HepG2 (cell line): ENCODE measurements at regions not wholly inside any gene's neighbourhood (a gene's known extent, or its start where the extent isn't known, plus 50 kb on each side); places are given as distances from the start of the nearest gene placed in this dataset.

Experiments used
- ATAC-seq: fragments of 200-7000 bp; cut with Tn5 transposase; 3 replicates; pipeline ENCODE4 v1.9.1; 2020; ENCODE audit warnings: mild to moderate bottlenecking, moderate library complexity
- BruUV-seq: library from RNA; stranded (reverse); fragments of 400-500 nt; replicated peaks from 2 replicates; lab custom pipeline; 2021; lab: Mats Ljungman, UMichigan
- CTCF ChIA-PET: fragments of 300-600 bp; formaldehyde crosslinking; extraction: SDS; loops from one replicate; lab custom pipeline; 2021; ENCODE audit warnings: low total read pairs, inconsistent platforms, low intra/inter-chr PET ratio; lab: Yijun Ruan, JAX
- POLR2A ChIA-PET: fragments of 350-600 bp; sonication (Branson Sonifier 250); formaldehyde crosslinking; loops from one replicate; lab custom pipeline; 2020; ENCODE audit warnings: antibody characterized with exemption, inconsistent platforms; lab: Yijun Ruan, JAX
- DNase-seq: peaks from one replicate; pipeline ENCODE4 v3.0.0-alpha.2; 2015; ENCODE audit warnings: low spot score
- FAIRE-seq: peaks from 3 replicates; lab custom pipeline; 2011; peaks lifted over from hg19 to GRCh38; lab: Jason Lieb, UNC
- H2AFZ ChIP-seq: one replicate; pipeline ENCODE4 v1.6.1; 2011; ENCODE audit warnings: low read length, inconsistent platforms
- H3K27ac ChIP-seq: fragments of 300-600 bp; 3 replicates; pipeline ENCODE4 v1.8.0; 2011; ENCODE audit warnings: mixed run types, mild to moderate bottlenecking, mixed read lengths, low read length, inconsistent platforms; ENCODE audit not compliant: insufficient read depth; ENCODE audit errors: extremely low read length
- H3K27me3 ChIP-seq, 2 experiments: fragments of 200-600 bp in 1 of 2; 2 replicates in 1 of 2; 3 replicates in 1 of 2; pipeline versions ENCODE4 v1.6.0 to v1.8.0; 2011; ENCODE audit warnings: low read length in 2 of 2, mild to moderate bottlenecking in 2 of 2, moderate library complexity in 2 of 2, inconsistent platforms in 1 of 2; ENCODE audit not compliant: insufficient read depth in 2 of 2, control insufficient read depth in 1 of 2
- H3K36me3 ChIP-seq, 2 experiments: fragments of 200-600 bp in 1 of 2; replicated peaks in 1 of 2; 2 replicates in 1 of 2; 3 replicates in 1 of 2; pipeline versions ENCODE4 v1.5.1 to v1.8.0; 2011; ENCODE audit warnings: low read length in 2 of 2, inconsistent platforms in 1 of 2; ENCODE audit not compliant: insufficient read depth in 2 of 2, control insufficient read depth in 1 of 2
- H3K4me1 ChIP-seq: 2 replicates; pipeline ENCODE4 v1.5.1; 2012; ENCODE audit warnings: low read length, inconsistent platforms; ENCODE audit not compliant: insufficient read depth
- H3K4me2 ChIP-seq: 2 replicates; pipeline ENCODE4 v1.6.0; 2011; ENCODE audit warnings: low read depth, low read length, inconsistent platforms
- H3K4me3 ChIP-seq, 3 experiments: fragments of 200-600 bp in 1 of 3; sonication (generic), shearing (Covaris generic) in 1 of 3; replicated peaks in 1 of 3; 2 replicates each; pipeline ENCODE4 v1.5.1; 2011 to 2016; ENCODE audit warnings: low read length in 3 of 3, inconsistent platforms in 2 of 3, low read depth in 2 of 3, mild to moderate bottlenecking in 2 of 3, control low read depth in 1 of 3, mixed read lengths in 1 of 3; ENCODE audit not compliant: insufficient read depth in 1 of 3
- H3K79me2 ChIP-seq: one replicate; pipeline ENCODE4 v1.6.1; 2011; ENCODE audit warnings: low read length, inconsistent platforms; ENCODE audit not compliant: insufficient read depth
- H3K9ac ChIP-seq: 2 replicates; pipeline ENCODE4 v1.6.0; 2011; ENCODE audit warnings: mild to moderate bottlenecking, low read depth, low read length, inconsistent platforms; ENCODE audit not compliant: insufficient read depth
- H3K9me3 ChIP-seq: 2 replicates; pipeline ENCODE4 v1.5.1; 2012; ENCODE audit warnings: mild to moderate bottlenecking, low read length
- H4K20me1 ChIP-seq: 2 replicates; pipeline ENCODE4 v1.6.0; 2011; ENCODE audit warnings: inconsistent platforms, mild to moderate bottlenecking, low read length, moderate library complexity; ENCODE audit not compliant: insufficient read depth
- ATF7 ChIP-seq, 2 experiments: fragments of 450-650 bp in 1 of 2; sonication (generic) in 1 of 2; formaldehyde crosslinking in 1 of 2; IDR thresholded peaks; 2 replicates each; pipeline versions ENCODE4 v1.4.0 to v1.6.1; 2016 to 2020; ENCODE audit warnings: antibody characterized with exemption in 1 of 2, mild to moderate bottlenecking in 1 of 2, missing genetic modification reagents in 1 of 2
- EED ChIP-seq: sonication (generic); formaldehyde crosslinking; IDR thresholded peaks from 2 replicates; pipeline ENCODE4 v1.5.0; 2020; ENCODE audit warnings: mild to moderate bottlenecking, missing genetic modification reagents
- ETV6 ChIP-seq: sonication (generic); formaldehyde crosslinking; conservative IDR thresholded peaks from 2 replicates; pipeline ENCODE4 v1.4.0; 2020; ENCODE audit warnings: missing genetic modification reagents
- FIP1L1 ChIP-seq: fragments of 200-400 bp; formaldehyde crosslinking; IDR thresholded peaks from 2 replicates; pipeline ENCODE4 v1.6.1; 2018; ENCODE audit warnings: low read depth, mild to moderate bottlenecking, low read length, moderate library complexity, borderline replicate concordance; ENCODE audit not compliant: insufficient read depth
- KAT8 ChIP-seq: IDR thresholded peaks from 2 replicates; pipeline ENCODE4 v1.6.1; 2016; ENCODE audit warnings: missing genetic modification reagents, missing compliant biosample characterization
- KDM4B ChIP-seq: sonication (generic); formaldehyde crosslinking; IDR thresholded peaks from 2 replicates; pipeline ENCODE4 v1.4.0; 2020; ENCODE audit warnings: missing genetic modification reagents
- NR2F2 ChIP-seq: IDR thresholded peaks from 2 replicates; pipeline ENCODE4 v1.6.1; 2012; ENCODE audit warnings: low read depth, inconsistent platforms, borderline replicate concordance
- RXRB ChIP-seq: IDR thresholded peaks from 2 replicates; pipeline ENCODE4 v1.6.1; 2016; ENCODE audit warnings: borderline replicate concordance, missing genetic modification reagents, missing compliant biosample characterization
- SMC3 ChIP-seq: IDR thresholded peaks from 2 replicates; pipeline ENCODE4 v1.6.1; 2011; ENCODE audit warnings: low read length, improper control_type of control experiment
- TCF7 ChIP-seq: sonication (generic); IDR thresholded peaks from 2 replicates; pipeline ENCODE4 v1.6.1; 2016; ENCODE audit warnings: antibody characterized with exemption, low read depth
- TMF1 ChIP-seq: sonication (generic); formaldehyde crosslinking; IDR thresholded peaks from 2 replicates; pipeline ENCODE4 v1.8.1; 2022; ENCODE audit warnings: low read depth, missing genetic modification reagents
- U2AF2 ChIP-seq: fragments of 200-400 bp; formaldehyde crosslinking; IDR thresholded peaks from 2 replicates; pipeline ENCODE4 v1.6.1; 2017; ENCODE audit warnings: low read depth, mild to moderate bottlenecking, low read length
- ZNF260 ChIP-seq: sonication (generic); formaldehyde crosslinking; IDR thresholded peaks from 2 replicates; pipeline ENCODE4 v1.4.0; 2020; ENCODE audit warnings: missing genetic modification reagents, low read depth, mild to moderate bottlenecking, borderline replicate concordance
- ZNF782 ChIP-seq: sonication (generic); formaldehyde crosslinking; IDR thresholded peaks from 2 replicates; pipeline ENCODE4 v1.4.0; 2020; ENCODE audit warnings: missing genetic modification reagents, mild to moderate bottlenecking, borderline replicate concordance
- ZNF83 ChIP-seq: sonication (generic); formaldehyde crosslinking; IDR thresholded peaks from 2 replicates; pipeline ENCODE4 v1.4.0; 2020; ENCODE audit warnings: missing genetic modification reagents, mild to moderate bottlenecking, borderline replicate concordance
- WGBS: methylation state at CpG from one replicate; pipeline ENCODE4 v1.1.6; 2017; ENCODE audit warnings: low lambda C conversion rate; 5-methylcytosine and 5-hydroxymethylcytosine counted together
- in situ Hi-C: cut with HindIII; loops from 2 replicates; pipeline ENCODE4 v1.10.0; 2017; ENCODE audit warnings: low pct_unique_long_range_greater_than_20kb; ENCODE audit not compliant: extremely low pct_ligation_motif_present
- intact Hi-C: fragments of 100-400 bp; cut with micrococcal nuclease; formaldehyde crosslinking; loops from one replicate; pipeline ENCODE4 v1.10.0; 2022; ENCODE audit not compliant: unreplicated experiment
- TF ChIP-seq, protein P1 (sequence below): sonication (generic); formaldehyde crosslinking; IDR thresholded peaks from 2 replicates; pipeline ENCODE4 v1.5.0; 2020; ENCODE audit warnings: mild to moderate bottlenecking, missing genetic modification reagents
- TF ChIP-seq, protein P2 (sequence below): IDR thresholded peaks from 2 replicates; pipeline ENCODE4 v1.6.1; 2016; ENCODE audit warnings: missing compliant biosample characterization, missing genetic modification reagents, borderline replicate concordance
- TF ChIP-seq, protein P3 (sequence below): sonication (generic); formaldehyde crosslinking; IDR thresholded peaks from 2 replicates; pipeline ENCODE4 v1.4.0; 2020; ENCODE audit warnings: missing genetic modification reagents

DNA sequence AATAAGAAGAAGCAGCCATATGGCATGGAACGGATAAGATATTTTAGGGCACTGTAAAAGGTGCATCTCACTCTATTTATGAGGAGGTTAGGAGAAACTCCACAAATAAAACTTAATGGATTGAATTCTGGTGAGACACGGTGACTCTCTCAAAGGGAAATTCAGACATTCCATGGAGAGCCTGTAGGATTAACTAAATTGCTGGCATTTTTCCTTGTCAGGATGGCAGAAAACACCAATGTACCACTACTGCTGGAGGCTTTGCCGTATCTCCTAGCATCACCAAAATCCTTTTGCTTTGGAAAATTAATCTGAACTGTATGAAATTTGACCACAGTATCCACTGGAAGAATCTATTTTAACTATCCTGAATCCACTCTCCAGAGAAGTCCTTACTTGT is 79.3 kb downstream of the RBM43 start (continued):
- TF ChIP-seq, protein P1, sequence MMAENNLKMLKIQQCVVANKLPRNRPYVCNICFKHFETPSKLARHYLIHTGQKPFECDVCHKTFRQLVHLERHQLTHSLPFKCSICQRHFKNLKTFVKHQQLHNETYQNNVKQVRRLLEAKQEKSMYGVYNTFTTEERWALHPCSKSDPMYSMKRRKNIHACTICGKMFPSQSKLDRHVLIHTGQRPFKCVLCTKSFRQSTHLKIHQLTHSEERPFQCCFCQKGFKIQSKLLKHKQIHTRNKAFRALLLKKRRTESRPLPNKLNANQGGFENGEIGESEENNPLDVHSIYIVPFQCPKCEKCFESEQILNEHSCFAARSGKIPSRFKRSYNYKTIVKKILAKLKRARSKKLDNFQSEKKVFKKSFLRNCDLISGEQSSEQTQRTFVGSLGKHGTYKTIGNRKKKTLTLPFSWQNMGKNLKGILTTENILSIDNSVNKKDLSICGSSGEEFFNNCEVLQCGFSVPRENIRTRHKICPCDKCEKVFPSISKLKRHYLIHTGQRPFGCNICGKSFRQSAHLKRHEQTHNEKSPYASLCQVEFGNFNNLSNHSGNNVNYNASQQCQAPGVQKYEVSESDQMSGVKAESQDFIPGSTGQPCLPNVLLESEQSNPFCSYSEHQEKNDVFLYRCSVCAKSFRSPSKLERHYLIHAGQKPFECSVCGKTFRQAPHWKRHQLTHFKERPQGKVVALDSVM (CRISPR knock-in tag) = no peak
- no peak for TF ChIP-seq KAT8
- no peak for TF ChIP-seq TCF7
- TF ChIP-seq ETV6 (CRISPR knock-in tag) = no peak
- TF ChIP-seq FIP1L1 = no peak

DNA sequence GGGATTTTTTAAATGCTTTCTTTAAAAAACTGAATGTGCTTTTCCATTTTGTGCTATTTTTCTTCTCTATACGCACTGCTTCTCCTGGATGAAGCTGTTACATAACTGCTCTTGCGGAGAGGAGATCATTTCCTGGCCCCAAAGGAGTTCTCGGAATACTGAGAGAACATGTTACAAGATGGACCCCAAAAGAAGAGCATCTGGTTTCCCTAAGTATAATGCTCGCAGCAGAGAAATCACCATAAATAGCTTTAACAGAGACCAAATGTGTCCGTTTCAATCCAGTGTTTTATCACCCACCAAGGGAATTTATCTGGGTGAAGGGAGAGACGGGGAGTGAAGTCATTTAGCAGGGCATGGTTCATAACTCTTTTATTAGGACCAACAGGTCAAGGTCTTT is 80.1 kb downstream of the RBM43 start:
- FAIRE-seq (no peak), ATAC-seq (no peak), DNase-seq (no peak)
- Histone ChIP-seq H3K4me1 (no peaks in the 10 kb centered on the region), H3K36me3 (no peaks in the 10 kb centered on the region), H3K27ac (no peak overlapping the region), H3K79me2 (no peaks in the 10 kb centered on the region), H4K20me1 (no peaks in the 10 kb centered on the region), H3K9me3 (no peaks in the 10 kb centered on the region), H3K27me3 (no peaks in the 10 kb centered on the region; a peak in 1 of 5 replicates), H3K4me2 (no peak overlapping the region), H3K4me3 (no peak overlapping the region), H2AFZ (no peak overlapping the region), H3K9ac (no peak overlapping the region)
- WGBS = 20% methylated on average over 6 of the region's 6 CpGs
- TF ChIP-seq, protein P2, sequence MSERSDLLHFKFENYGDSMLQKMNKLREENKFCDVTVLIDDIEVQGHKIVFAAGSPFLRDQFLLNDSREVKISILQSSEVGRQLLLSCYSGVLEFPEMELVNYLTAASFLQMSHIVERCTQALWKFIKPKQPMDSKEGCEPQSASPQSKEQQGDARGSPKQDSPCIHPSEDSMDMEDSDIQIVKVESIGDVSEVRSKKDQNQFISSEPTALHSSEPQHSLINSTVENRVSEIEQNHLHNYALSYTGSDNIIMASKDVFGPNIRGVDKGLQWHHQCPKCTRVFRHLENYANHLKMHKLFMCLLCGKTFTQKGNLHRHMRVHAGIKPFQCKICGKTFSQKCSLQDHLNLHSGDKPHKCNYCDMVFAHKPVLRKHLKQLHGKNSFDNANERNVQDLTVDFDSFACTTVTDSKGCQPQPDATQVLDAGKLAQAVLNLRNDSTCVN (CRISPR knock-in tag) = no peak
- TF ChIP-seq RXRB (CRISPR knock-in tag) = no peak
- no peak for TF ChIP-seq ZNF83 (CRISPR knock-in tag)
- TF ChIP-seq, protein P3, sequence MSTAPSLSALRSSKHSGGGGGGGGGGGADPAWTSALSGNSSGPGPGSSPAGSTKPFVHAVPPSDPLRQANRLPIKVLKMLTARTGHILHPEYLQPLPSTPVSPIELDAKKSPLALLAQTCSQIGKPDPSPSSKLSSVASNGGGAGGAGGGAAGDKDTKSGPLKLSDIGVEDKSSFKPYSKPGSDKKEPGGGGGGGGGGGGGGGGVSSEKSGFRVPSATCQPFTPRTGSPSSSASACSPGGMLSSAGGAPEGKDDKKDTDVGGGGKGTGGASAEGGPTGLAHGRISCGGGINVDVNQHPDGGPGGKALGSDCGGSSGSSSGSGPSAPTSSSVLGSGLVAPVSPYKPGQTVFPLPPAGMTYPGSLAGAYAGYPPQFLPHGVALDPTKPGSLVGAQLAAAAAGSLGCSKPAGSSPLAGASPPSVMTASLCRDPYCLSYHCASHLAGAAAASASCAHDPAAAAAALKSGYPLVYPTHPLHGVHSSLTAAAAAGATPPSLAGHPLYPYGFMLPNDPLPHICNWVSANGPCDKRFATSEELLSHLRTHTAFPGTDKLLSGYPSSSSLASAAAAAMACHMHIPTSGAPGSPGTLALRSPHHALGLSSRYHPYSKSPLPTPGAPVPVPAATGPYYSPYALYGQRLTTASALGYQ = no peak
- TF ChIP-seq SMC3 = no peak
- no peak for TF ChIP-seq EED (CRISPR knock-in tag)
- TF ChIP-seq NR2F2 = no peak
- TF ChIP-seq ZNF260 (CRISPR knock-in tag) = no peak
- no peak for TF ChIP-seq ATF7 (IDR thresholded peaks at IDR 0.05)
- TF ChIP-seq ATF7 (CRISPR knock-in tag; IDR thresholded peaks at IDR 0.05) = no peak
- TF ChIP-seq ZNF782 (CRISPR knock-in tag) = no peak
- no peak for TF ChIP-seq KDM4B
- no peak for TF ChIP-seq TMF1 (CRISPR knock-in tag)
- TF ChIP-seq U2AF2 = no peak
- no TSS peak for BruUV-seq
- in situ Hi-C loops = no loop called here
- POLR2A ChIA-PET = no interaction called here
- intact Hi-C loops = no loop called here
- CTCF ChIA-PET = no interaction called here
